KBM-7 (cell line): ENCODE measurements at regions not wholly inside any gene's neighbourhood (a gene's known extent, or its start where the extent isn't known, plus 50 kb on each side); places are given as distances from the start of the nearest gene placed in this dataset.

Experiments
- DNase-seq: peaks from one replicate; pipeline ENCODE4 v3.0.0-alpha.2; 2015
- in situ Hi-C: fragments of 300-500 bp; cut with MboI; formaldehyde crosslinking; loops from 2 replicates; pipeline ENCODE4 v1.14.3; 2020; ENCODE audit warnings: low sequenced_read_pairs, low pct_unique_long_range_greater_than_20kb, mixed read lengths

GRCh38 chr14:61847861-61848260, 85.6 kb downstream of the SNAPC1 start:
- in situ Hi-C loops: no loop called here
- DNase-seq: no peak

- in situ Hi-C loops: no loop called here
- no peak for DNase-seq
Observed at GRCh38 chr14:61854898-61855297, 92.7 kb downstream of the SNAPC1 start.

GRCh38 chr14:61860294-61860918, 98.2 kb downstream of the SNAPC1 start:
- in situ Hi-C loops: no loop called here
- peak; percentile 88 for DNase-seq

GRCh38 chr14:61861320-61861865, 99.2 kb downstream of the SNAPC1 start:
- no peak for DNase-seq
- in situ Hi-C loops: no loop called here

- in situ Hi-C loops: no loop called here
- no peak for DNase-seq
Observed at GRCh38 chr14:61864329-61864898, 102.2 kb downstream of the SNAPC1 start.

GRCh38 chr14:61866932-61867920, 105.0 kb downstream of the SNAPC1 start:
- in situ Hi-C loops: no loop called here
- peak; percentile 45 for DNase-seq

- DNase-seq: no peak
- in situ Hi-C loops: no loop called here
Observed at GRCh38 chr14:61868846-61869245, 106.6 kb downstream of the SNAPC1 start.

- no peak for DNase-seq
- in situ Hi-C loops: no loop called here
Observed at GRCh38 chr14:61870163-61870562, 107.9 kb downstream of the SNAPC1 start.

GRCh38 chr14:61872452-61872851, 110.2 kb downstream of the SNAPC1 start:
- in situ Hi-C loops: no loop called here
- DNase-seq: peak; percentile 16

- no peak for DNase-seq
- in situ Hi-C loops: loop anchor here (25.0 kb wide), 1 partner anchor 237 kb away; no protein-coding TSS in a partner anchor
Observed at GRCh38 chr14:61875483-61875882, 113.3 kb downstream of the SNAPC1 start.

GRCh38 chr14:61876362-61877034, 114.3 kb downstream of the SNAPC1 start:
- in situ Hi-C loops: loop anchor here (25.0 kb wide), 1 partner anchor 236 kb away; no protein-coding TSS in a partner anchor
- DNase-seq: no peak

GRCh38 chr14:61877035-61877390, 114.8 kb downstream of the SNAPC1 start:
- no peak for DNase-seq
- in situ Hi-C loops: loop anchor here (25.0 kb wide), 1 partner anchor 235 kb away; no protein-coding TSS in a partner anchor

- in situ Hi-C loops: loop anchor here (25.0 kb wide), 1 partner anchor 235 kb away; no protein-coding TSS in a partner anchor
- DNase-seq: no peak
Observed at GRCh38 chr14:61877768-61878167, 115.5 kb downstream of the SNAPC1 start.

- in situ Hi-C loops: loop anchor here (25.0 kb wide), 1 partner anchor 233 kb away; no protein-coding TSS in a partner anchor
- no peak for DNase-seq
Observed at GRCh38 chr14:61878931-61879330, 116.7 kb downstream of the SNAPC1 start.

GRCh38 chr14:61881046-61881445, 118.8 kb downstream of the SNAPC1 start:
- in situ Hi-C loops: loop anchor here (25.0 kb wide), 1 partner anchor 231 kb away; no protein-coding TSS in a partner anchor

GRCh38 chr14:61884711-61885110, 122.5 kb downstream of the SNAPC1 start:
- in situ Hi-C loops: loop anchor here (25.0 kb wide), 1 partner anchor 228 kb away; no protein-coding TSS in a partner anchor
- DNase-seq: no peak

More at GRCh38 chr14:61881046-61881445, 118.8 kb downstream of the SNAPC1 start:
- DNase-seq: no peak

- in situ Hi-C loops: loop anchor here (25.0 kb wide), 1 partner anchor 227 kb away; no protein-coding TSS in a partner anchor
- DNase-seq: no peak
Observed at GRCh38 chr14:61885203-61885961, 123.2 kb downstream of the SNAPC1 start.

GRCh38 chr14:61887628-61888027, 125.4 kb downstream of the SNAPC1 start:
- in situ Hi-C loops: loop anchor here (25.0 kb wide), 1 partner anchor 225 kb away; no protein-coding TSS in a partner anchor
- DNase-seq: no peak
